GM13977 (cell line): ENCODE measurements at regions not wholly inside any gene's neighbourhood (a gene's known extent, or its start where the extent isn't known, plus 50 kb on each side); places are given as distances from the start of the nearest gene placed in this dataset.

Experiments used
- DNase-seq: peaks from one replicate; pipeline ENCODE4 v3.0.0; 2012; ENCODE audit warnings: low spot score
- CTCF ChIP-seq: IDR thresholded peaks from 2 replicates; pipeline ENCODE4 v1.5.1; 2012; ENCODE audit warnings: mild to moderate bottlenecking, control low read depth; ENCODE audit not compliant: insufficient read depth; ENCODE audit errors: extremely low read depth, missing control alignments
- in situ Hi-C: fragments of 300-500 bp; cut with MboI; formaldehyde crosslinking; loops from one replicate; pipeline ENCODE4 v1.12.0; 2022; ENCODE audit warnings: low sequenced_read_pairs, low pct_unique_long_range_greater_than_20kb, mixed read lengths, inconsistent platforms; ENCODE audit not compliant: unreplicated experiment

DNA sequence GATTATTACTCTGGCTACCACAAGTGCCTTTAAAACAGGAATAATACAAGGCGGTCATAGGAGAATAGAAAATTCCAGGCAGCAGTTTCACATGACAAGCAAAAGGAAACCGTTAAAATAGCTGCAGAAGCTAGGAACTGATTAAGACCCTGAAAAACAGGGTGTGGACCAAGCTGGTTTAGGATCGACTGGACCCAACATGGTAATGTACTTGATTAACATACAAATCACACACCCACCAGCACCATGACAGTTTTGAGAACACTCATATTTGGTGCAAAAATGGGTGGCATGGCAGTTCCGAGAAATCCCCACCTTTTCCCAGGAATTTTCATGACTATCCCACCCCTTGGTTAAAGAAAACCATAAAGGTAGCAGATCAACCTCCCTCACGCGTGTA is 51.9 kb upstream of the TMEM163 start:
- DNase-seq, result no peak
- TF ChIP-seq CTCF, result no peak
- in situ Hi-C loops, result no loop called here

- no peak for TF ChIP-seq CTCF
- in situ Hi-C loops, result no loop called here
- DNase-seq, result no peak
Observed at GRCh38 chr2:134771313-134771801, 52.6 kb upstream of the TMEM163 start.

DNA sequence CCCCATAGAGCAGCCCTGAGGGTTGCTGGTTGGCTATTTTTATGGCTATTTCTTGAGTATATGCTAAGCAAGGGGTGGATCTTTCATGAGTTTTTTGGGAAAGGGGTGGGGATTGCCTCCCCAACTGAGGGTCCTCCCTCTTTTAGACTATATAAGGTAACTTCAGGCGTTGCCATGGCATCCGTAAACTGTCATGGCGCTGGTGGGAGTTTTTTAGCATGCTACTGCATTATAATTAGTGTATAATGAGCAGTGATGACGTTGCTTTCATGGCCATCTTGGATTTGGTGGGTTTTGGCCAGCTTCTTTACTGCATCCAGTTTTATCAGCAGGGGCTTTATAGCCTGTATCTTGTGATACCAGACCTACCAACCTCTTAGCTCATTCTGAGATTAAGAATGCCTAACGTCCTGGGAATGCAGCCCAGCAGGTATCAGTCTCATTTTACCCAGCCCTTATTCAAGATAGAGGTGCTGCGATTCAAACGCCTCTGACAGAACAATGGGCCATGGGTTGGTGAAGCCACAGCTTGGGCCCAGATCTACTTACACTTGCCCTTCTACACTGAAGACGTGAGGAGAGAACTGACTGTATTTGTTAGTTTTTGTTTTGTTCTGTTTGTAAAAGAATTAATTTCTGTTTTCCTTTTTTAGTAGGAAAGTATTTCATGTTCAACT is 53.8 kb upstream of the TMEM163 start:
- in situ Hi-C loops, result no loop called here
- DNase-seq, result no peak
- no peak for TF ChIP-seq CTCF

DNA sequence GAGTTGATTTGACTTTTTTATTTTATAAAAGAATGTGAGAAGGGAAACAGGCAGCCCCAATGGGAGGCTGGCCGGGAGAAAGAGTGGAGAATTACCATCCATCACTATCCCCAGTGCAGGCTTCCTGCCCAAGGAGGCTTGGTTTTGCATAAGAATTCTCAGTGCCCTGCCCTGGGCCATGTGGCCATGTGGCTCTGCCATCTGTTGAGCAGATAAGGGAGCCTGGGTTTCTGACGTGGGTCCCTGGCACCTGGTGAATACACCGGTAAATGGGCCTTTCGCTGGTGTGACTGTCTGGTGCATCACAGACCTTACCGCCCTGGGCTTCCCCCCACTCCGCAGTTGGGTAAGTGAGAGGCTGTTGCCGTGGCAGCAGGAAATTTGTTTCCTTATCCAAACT is 54.5 kb upstream of the TMEM163 start:
- TF ChIP-seq CTCF, result no peak
- in situ Hi-C loops, result no loop called here
- DNase-seq, result no peak

- no peak for TF ChIP-seq CTCF
- in situ Hi-C loops, result no loop called here
Observed at GRCh38 chr2:134773759-134774742, 55.3 kb upstream of the TMEM163 start.

GRCh38 chr2:134774786-134775641 is 56.2 kb upstream of the TMEM163 start:
- in situ Hi-C loops, result no loop called here
- no peak for DNase-seq
- TF ChIP-seq CTCF, result no peak

More at GRCh38 chr2:134773759-134774742, 55.3 kb upstream of the TMEM163 start:
- no peak for DNase-seq
